ENCODE measurements at regions not wholly inside any gene's neighbourhood (a gene's known extent, or its start where the extent isn't known, plus 50 kb on each side); places are given as distances from the start of the nearest gene placed in this dataset.

DNA sequence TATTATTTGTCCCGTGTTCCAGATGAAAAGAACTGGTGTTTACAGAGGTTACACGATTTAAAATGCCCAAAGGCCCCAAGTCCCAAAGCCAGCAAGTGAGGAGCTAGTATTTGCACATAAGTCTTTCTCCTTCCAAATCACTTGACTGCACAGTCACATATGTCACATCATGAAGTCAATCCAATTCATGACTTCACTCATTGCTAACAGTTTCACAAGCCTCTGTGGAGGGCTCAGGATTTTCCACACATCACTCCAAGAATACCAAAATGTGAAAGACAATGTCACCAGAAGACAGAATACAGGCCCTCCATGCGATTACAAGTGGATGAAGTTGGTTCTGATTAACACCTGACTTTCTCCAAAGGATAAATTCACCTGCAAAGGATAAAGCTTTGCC is 283.1 kb upstream of the UBE2E2 start:
- TF ChIP-seq, protein P1, sequence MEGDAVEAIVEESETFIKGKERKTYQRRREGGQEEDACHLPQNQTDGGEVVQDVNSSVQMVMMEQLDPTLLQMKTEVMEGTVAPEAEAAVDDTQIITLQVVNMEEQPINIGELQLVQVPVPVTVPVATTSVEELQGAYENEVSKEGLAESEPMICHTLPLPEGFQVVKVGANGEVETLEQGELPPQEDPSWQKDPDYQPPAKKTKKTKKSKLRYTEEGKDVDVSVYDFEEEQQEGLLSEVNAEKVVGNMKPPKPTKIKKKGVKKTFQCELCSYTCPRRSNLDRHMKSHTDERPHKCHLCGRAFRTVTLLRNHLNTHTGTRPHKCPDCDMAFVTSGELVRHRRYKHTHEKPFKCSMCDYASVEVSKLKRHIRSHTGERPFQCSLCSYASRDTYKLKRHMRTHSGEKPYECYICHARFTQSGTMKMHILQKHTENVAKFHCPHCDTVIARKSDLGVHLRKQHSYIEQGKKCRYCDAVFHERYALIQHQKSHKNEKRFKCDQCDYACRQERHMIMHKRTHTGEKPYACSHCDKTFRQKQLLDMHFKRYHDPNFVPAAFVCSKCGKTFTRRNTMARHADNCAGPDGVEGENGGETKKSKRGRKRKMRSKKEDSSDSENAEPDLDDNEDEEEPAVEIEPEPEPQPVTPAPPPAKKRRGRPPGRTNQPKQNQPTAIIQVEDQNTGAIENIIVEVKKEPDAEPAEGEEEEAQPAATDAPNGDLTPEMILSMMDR (IDR thresholded peaks at IDR 0.05; ENCODE audit: extremely low read depth in 1 of 2, insufficient read depth in 1 of 2, low read depth in 1 of 2, low read length in 2 of 2), result no peak
- TF ChIP-seq MYC (IDR thresholded peaks at IDR 0.05; ENCODE audit: low read depth, low read length) (no peak), POLR2A (IDR thresholded peaks at IDR 0.05; ENCODE audit: low read depth, low read length) (no peak)

All from endothelial cell of umbilical vein (primary cell).